Kasumi-1 (cell line): ENCODE measurements at regions not wholly inside any gene's neighbourhood (a gene's known extent, or its start where the extent isn't known, plus 50 kb on each side); places are given as distances from the start of the nearest gene placed in this dataset.
A peak's percentile ranks its signal among the peaks of the same experiment; 100 is the strongest.
"Not testable (repeated sequence)": the region's sequence is repeated elsewhere in the genome, so short reads cannot be mapped to it uniquely, and the experiment has no call there.

Experiments used
- DNase-seq, 2 experiments: peaks; one replicate each; lab custom pipeline; 2025; lab: John Stamatoyannopoulos, UW

GRCh38 chr2:109720380-109721106, 73.6 kb upstream of the RGPD5 start:
- no peak for DNase-seq

- no peak for DNase-seq
These were observed 73.0 kb upstream of the RGPD5 start for GRCh38 chr2:109721135-109721534.

- DNase-seq, result no peak
These were observed 72.5 kb upstream of the RGPD5 start for GRCh38 chr2:109721626-109722025.

- DNase-seq, result no peak
These were observed 72.1 kb upstream of the RGPD5 start for GRCh38 chr2:109722026-109722425.

- DNase-seq, result not testable (repeated sequence)
These were observed 71.5 kb upstream of the RGPD5 start for GRCh38 chr2:109722640-109723039.

GRCh38 chr2:109723153-109723552, 71.0 kb upstream of the RGPD5 start:
- DNase-seq, result not testable (repeated sequence)

- DNase-seq, result no peak
These were observed 69.3 kb upstream of the RGPD5 start for GRCh38 chr2:109724533-109725460.

GRCh38 chr2:109726379-109727270, 67.5 kb upstream of the RGPD5 start:
- no peak for DNase-seq

GRCh38 chr2:109727929-109728447, 66.1 kb upstream of the RGPD5 start:
- no peak for DNase-seq

GRCh38 chr2:109733746-109734145, 60.4 kb upstream of the RGPD5 start:
- not testable (repeated sequence) for DNase-seq

GRCh38 chr2:109736177-109736827, 57.8 kb upstream of the RGPD5 start:
- peak; percentile 40 to 60 for DNase-seq
